ENCODE measurements at regions not wholly inside any gene's neighbourhood (a gene's known extent, or its start where the extent isn't known, plus 50 kb on each side); places are given as distances from the start of the nearest gene placed in this dataset.
A peak's percentile ranks its signal among the peaks of the same experiment; 100 is the strongest.

- DNase-seq: no peak
Measured at GRCh38 chr5:4981608-4982007, 158.5 kb upstream of the ADAMTS16 start.

GRCh38 chr5:4983701-4984100 is 156.4 kb upstream of the ADAMTS16 start:
- no peak for DNase-seq

- no peak for DNase-seq
Measured at GRCh38 chr5:4984461-4984860, 155.7 kb upstream of the ADAMTS16 start.

- no peak for DNase-seq
Measured at GRCh38 chr5:4987431-4987830, 152.7 kb upstream of the ADAMTS16 start.

GRCh38 chr5:4989118-4989517 is 151.0 kb upstream of the ADAMTS16 start:
- no peak for DNase-seq

GRCh38 chr5:4990017-4990416 is 150.1 kb upstream of the ADAMTS16 start:
- DNase-seq: no peak

GRCh38 chr5:4990462-4990861 is 149.7 kb upstream of the ADAMTS16 start:
- DNase-seq: no peak

GRCh38 chr5:4991925-4992324 is 148.2 kb upstream of the ADAMTS16 start:
- no peak for DNase-seq

GRCh38 chr5:4995014-4995413 is 145.1 kb upstream of the ADAMTS16 start:
- peak in 1 of 3 experiments; percentile 71 for DNase-seq

GRCh38 chr5:5005353-5005752 is 134.8 kb upstream of the ADAMTS16 start:
- DNase-seq: no peak

- no peak for DNase-seq
Measured at GRCh38 chr5:5006548-5006947, 133.6 kb upstream of the ADAMTS16 start.

- DNase-seq: no peak
Measured at GRCh38 chr5:5009240-5009639, 130.9 kb upstream of the ADAMTS16 start.

GRCh38 chr5:5011151-5011550 is 129.0 kb upstream of the ADAMTS16 start:
- DNase-seq: no peak

GRCh38 chr5:5014586-5015235 is 125.4 kb upstream of the ADAMTS16 start:
- DNase-seq: no peak

- no peak for DNase-seq
Measured at GRCh38 chr5:5017827-5018577, 122.1 kb upstream of the ADAMTS16 start.

GRCh38 chr5:5018578-5018970 is 121.6 kb upstream of the ADAMTS16 start:
- DNase-seq: no peak

- DNase-seq: no peak
Measured at GRCh38 chr5:5021436-5021835, 118.7 kb upstream of the ADAMTS16 start.

GRCh38 chr5:5025098-5025773 is 114.9 kb upstream of the ADAMTS16 start:
- peak in 1 of 3 experiments; percentile 35 for DNase-seq

GRCh38 chr5:5025774-5026408 is 114.2 kb upstream of the ADAMTS16 start:
- DNase-seq: peak; percentile 45 to 73 (median 70)

GRCh38 chr5:5026409-5026785 is 113.7 kb upstream of the ADAMTS16 start:
- DNase-seq: no peak

GRCh38 chr5:5031665-5032064 is 108.5 kb upstream of the ADAMTS16 start:
- no peak for DNase-seq

- DNase-seq: no peak
Measured at GRCh38 chr5:5037674-5038073, 102.5 kb upstream of the ADAMTS16 start.

- no peak for DNase-seq
Measured at GRCh38 chr5:5039918-5040317, 100.2 kb upstream of the ADAMTS16 start.

- DNase-seq: no peak
Measured at GRCh38 chr5:5040712-5041111, 99.4 kb upstream of the ADAMTS16 start.

Data from NCI-H1417 (cell line).